HG03460 (cell line): ENCODE measurements at regions not wholly inside any gene's neighbourhood (a gene's known extent, or its start where the extent isn't known, plus 50 kb on each side); places are given as distances from the start of the nearest gene placed in this dataset.
"Not testable (repeated sequence)": the region's sequence is repeated elsewhere in the genome, so short reads cannot be mapped to it uniquely, and the experiment has no call there.

Experiments
- ATAC-seq: cut with Tn5 transposase; IDR thresholded peaks from one replicate; pipeline ENCODE4 v1.9.1; 2021; ENCODE audit not compliant: unreplicated experiment

- ATAC-seq, result no peak
Measured at GRCh38 chr10:117601716-117602115, 59.2 kb downstream of the EMX2 start.

- ATAC-seq, result no peak
Measured at GRCh38 chr10:117603081-117603480, 60.5 kb downstream of the EMX2 start.

GRCh38 chr10:117603726-117604125 lies 61.2 kb downstream of the EMX2 start:
- ATAC-seq, result no peak

DNA sequence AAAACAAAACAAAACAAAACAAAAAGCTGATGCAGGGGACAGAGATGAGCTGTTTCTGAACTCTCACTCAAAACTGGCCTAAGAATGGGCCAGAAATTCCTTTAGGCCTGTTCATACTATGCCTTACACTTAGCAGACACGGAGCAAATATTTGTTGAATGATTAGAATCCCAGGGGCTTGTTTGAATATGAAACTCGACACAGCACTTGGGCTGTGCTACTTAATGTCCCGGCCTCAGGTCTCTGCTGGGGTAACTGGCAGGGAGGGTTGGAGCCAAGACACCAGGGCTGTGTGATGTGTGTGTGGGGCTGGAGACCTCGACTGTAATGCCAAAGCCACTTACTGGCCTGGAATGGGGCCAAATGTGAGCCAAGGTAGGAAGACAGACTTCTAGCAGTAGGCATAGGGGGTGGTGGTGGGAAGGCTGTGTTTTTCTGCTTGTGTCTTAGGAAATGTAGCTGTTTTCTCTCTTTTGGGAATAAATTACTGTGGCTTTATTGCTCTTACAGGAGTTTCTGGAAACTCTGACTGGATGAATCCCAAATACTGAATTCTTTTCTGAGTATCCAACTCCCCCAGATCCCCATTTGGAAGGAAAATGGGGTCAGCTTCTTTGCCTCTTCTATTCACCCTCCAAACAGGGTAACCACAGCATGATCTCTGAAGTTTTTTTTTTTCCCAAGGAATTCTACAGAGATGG lies 66.7 kb downstream of the EMX2 start:
- ATAC-seq, result no peak

GRCh38 chr10:117609796-117610170 lies 67.2 kb downstream of the EMX2 start:
- ATAC-seq, result no peak

DNA sequence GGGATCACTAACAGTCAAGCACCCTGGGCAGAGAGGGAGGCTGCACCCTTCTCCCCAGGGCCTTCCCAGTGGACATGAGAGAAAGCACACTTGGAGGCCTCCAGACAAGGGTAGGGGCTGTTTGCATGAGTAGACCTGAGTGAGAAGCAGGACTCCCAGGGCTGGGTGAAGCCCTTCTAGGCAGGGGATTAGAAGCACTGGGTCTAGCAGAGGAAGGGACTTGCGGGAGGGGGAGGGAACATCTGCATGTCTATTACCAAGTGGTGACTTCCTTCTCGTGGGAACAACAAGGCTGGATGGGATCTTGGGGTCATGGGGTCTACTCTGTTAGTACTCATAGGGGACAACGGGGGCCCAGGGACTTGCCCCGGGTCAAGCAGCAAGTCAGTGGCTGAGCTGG lies 67.8 kb downstream of the EMX2 start:
- ATAC-seq, result no peak

- ATAC-seq, result no peak
Measured at GRCh38 chr10:117612113-117612512, 69.6 kb downstream of the EMX2 start.

DNA sequence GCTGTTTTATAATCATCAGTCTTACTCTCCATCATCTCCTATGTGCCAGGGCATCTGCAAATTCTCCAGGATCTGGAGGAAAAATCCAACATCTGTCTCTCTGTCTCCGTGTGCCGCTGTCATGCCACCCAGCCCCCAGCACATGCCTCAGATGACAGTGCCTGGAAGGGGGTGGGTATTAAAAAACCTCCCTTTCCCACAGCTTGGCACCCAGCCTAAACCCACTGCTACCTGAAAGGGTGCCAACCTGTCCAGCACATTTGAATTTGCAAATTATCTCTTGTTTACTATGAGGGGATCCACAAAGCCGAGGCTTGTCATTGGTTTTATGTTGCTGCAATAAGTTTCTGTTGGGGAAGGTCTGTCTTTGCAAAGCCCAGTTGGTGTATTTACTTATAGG lies 73.1 kb downstream of the EMX2 start:
- no peak for ATAC-seq

GRCh38 chr10:117616179-117616578 lies 73.6 kb downstream of the EMX2 start:
- ATAC-seq, result no peak

DNA sequence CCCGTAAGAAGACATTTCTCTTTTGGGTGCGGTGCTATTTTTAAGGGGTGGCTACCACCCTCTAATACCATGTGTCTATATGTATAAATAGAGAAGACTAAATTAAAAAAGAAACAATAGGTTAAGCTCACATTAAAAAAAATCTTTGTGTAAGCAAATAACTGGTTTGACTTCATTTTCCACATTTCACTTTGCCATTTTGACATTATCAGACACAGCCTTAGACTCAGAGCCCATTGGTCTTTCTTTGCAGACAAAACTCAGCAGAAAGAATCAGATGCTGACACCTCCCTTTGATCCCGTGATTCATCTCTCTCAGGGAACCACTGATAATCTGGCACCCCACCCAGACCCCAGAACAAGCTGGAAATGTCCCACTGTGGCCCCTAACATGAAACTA lies 74.5 kb downstream of the EMX2 start:
- ATAC-seq, result no peak

DNA sequence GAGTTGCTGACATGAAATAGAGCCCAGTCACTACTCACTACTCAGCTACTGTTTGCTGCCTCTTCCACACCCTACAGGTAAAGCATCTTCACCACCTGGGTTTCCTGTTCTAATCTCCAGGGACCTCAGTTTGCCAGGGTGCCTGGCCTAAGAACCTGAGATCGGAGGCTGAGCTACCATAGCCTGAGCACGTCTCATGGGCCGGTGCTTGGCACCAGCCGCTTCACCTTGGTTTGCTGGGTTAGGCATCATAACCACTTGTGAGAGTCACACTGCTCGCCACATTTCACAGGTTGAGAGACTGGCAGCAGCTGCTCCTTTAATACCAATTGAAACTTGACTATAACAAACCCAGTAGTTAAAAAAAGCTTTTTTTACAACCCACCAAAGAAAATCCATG lies 75.1 kb downstream of the EMX2 start:
- ATAC-seq, result no peak

DNA sequence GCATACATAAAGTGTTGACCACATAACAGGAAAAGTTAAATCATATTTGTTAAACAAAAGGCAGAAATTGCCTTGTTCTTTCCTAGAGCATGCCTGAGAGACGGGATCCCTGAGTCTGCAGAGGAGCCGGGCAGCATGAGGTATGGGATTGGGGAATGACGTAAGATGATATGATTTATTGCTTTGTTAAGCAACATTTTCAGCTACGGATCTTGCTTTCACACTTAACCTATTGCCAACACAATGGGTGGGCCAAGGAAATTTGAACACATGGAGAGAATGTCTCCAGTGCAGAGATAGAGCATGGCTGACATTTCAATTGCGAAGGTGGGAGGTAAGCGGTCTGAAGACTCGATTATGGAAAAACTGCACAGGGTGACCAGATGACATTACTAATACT lies 76.7 kb downstream of the EMX2 start:
- ATAC-seq, result no peak

- no peak for ATAC-seq
Measured at GRCh38 chr10:117619707-117620405, 77.3 kb downstream of the EMX2 start.

GRCh38 chr10:117621196-117621595 lies 78.7 kb downstream of the EMX2 start:
- no peak for ATAC-seq

GRCh38 chr10:117621795-117622420 lies 79.4 kb downstream of the EMX2 start:
- ATAC-seq, result no peak

- ATAC-seq, result no peak
Measured at GRCh38 chr10:117622471-117623184, 80.1 kb downstream of the EMX2 start.

DNA sequence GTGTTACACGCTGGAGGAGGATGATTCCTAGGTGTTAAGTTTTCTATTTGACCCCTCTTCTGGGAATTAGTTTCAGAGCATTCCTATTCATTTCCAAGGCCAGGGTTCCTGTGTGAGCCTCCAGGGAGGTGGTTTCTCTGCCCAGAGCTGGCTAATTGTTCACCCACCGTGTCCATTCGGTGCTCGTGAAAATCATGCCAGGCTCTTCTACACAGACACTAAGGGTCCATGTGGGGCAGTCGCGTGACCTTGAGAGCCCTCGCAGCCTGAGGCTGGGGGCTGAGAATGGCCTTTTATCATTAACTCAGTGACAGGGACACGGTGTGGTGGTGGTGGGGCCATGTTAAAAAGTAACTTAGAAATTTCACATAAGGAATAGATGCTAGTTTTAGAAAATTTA lies 83.7 kb downstream of the EMX2 start:
- ATAC-seq, result no peak

GRCh38 chr10:117627561-117627960 lies 85.0 kb downstream of the EMX2 start:
- no peak for ATAC-seq

GRCh38 chr10:117629717-117630116 lies 87.2 kb downstream of the EMX2 start:
- ATAC-seq, result not testable (repeated sequence)

- ATAC-seq, result no peak
Measured at GRCh38 chr10:117631276-117632145, 89.0 kb downstream of the EMX2 start.

DNA sequence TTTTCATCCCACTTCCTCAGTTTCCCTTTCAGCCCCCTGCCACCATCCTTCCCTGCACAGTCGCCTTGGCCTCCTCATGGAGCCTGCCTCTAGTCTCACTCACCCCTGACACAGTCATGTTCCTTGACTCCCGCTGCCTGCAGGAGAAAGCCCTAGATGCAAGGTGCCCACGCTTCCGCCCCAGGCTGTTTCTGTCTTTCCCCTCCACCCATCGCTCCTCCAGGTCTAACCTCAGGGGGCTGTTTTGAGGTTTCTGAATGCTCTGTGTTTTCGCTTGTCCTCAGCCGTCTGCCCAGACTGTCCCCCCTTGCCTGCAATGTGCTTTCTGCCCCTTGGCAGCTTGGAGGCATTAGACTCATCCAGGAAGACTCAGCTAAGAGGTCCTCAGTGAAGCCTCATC lies 89.9 kb downstream of the EMX2 start:
- ATAC-seq, result no peak
